CD4-positive, alpha-beta T cell treated with Interleukin-17A for 1 hour (primary cell): ENCODE measurements at regions not wholly inside any gene's neighbourhood (a gene's known extent, or its start where the extent isn't known, plus 50 kb on each side); places are given as distances from the start of the nearest gene placed in this dataset.
A peak's percentile ranks its signal among the peaks of the same experiment; 100 is the strongest.

Experiments used
- DNase-seq: peaks from one replicate; pipeline ENCODE4 v3.0.0-alpha.2; 2020

DNA sequence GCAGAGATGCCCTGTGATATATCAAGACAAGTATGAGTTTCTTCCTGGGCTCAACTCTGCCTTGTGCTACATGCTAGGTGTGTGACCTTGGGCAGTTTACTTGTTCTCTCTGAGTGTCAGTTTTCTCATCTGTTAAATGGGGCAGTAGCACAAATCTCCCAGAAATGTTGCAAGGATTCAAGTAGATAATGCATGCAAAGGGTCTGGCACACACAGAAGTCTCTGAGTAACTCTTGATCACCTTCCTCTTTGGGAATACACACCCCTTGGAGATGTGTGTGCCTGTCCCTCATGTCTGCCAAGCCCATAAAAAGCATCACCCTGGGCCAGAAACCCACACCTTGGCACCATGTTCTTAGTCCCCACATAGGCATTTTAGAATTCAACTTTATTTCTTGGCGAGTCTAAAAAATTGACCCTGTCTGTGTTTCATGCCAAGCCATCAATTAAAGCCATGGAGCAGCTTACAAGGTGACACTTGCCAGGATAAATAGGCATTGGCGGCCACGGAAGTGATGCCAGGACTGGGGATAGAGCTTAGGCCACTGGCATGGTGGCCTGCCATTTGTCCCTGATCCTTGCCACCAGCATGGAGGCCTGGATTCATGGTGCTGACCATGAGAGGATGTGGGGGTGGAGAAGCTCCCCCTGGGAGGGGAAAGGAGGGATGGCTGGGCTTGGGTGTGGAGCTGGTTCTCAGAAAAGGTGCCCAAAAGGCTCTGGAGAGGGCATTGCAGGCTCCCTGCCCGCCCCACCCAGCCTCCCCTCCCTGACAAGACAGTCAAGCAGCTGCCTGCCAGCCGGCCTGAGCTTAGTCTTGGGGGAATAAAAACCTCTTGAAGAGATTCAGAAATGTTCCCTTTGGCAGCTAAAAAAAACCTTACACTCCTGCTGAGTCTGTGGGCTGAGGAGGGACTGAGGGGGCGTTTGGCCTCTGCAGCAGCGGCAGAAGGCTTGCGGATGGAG is 118.0 kb upstream of the IPO9 start:
- no peak for DNase-seq

DNA sequence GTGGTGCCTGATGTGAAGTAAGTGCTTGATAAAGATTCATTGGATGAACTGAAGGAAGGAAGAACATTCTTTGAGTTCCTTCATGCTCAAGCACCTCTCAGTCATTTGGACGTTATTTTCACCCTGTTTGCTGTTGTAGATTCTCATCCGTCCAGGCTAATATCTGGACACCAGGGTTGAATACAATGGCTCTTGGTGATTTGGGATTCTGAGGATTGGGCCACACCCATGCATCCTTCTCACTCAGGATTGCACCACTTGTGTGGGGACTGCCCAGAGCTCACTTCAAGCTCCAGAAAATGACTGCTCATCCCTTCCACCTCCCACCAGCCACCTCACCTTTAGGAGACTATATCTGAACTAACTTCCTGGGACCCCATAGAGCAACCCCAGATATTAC is 117.1 kb upstream of the IPO9 start:
- DNase-seq, result no peak

DNA sequence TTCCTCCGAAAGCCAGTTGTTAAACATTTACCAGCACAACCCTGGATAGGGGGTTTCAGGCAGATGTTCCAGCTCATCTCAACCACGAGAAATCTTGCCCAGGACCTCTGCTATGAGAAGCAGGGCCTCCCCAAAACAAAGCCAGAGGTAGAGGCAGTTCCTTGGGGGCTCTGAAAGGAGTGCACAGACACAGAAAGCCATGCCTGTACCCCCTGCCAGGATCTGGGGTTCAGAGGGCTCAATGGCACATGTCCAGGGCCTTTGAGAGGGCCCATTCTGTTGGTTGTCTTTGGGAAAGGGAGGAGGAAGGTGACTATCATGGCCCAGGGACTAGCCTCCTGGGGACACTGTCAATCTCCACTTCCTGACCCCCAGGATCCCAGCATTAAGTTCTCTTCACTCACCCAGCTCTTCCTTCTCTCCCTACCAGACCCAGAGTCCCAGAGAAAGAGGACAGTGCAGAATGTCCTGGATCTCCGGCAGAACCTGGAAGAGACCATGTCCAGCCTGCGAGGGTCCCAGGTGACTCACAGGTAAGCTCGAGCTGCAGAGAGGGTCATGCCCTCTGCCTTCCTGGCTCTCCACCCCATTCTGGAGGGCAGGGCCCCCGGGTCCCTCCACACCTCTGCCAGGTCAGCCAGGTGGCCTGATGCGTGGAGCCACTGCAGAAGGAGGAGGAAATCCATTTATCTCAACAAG is 116.4 kb upstream of the IPO9 start:
- no peak for DNase-seq

DNA sequence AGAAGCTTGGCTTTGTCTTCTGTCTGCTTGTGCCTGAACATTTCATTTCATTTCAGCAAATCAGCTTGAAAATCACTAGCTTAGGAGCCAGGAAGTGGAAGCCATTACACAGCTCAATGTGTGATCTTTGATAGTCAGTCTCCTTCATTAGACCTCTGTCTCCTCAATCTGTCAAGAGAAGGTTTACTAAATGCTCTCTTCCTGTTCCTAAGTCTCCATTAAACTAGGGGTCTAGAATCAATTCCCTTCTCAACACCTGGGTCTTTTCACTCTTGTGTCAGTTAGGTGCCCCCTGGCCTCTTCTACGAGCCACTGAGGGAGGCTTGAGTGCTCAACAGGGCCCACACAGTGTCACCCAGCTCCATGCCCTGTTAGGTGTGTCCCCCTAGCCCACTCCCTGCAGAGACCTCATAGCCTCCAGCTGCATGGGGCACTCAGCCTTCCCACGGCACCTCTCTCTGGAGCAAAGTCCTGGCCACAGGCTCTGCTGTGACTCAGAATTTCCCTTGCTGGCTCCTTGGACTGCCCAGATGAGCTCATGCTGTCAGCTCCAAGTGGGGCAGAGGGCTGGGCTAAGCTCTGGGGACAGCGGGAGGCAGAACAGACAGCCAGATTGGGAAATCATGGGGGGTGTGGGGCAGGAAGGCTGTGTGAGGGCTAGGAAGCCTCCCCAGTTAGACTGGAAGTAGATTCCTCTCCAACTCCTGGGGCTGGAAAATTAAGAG is 115.7 kb upstream of the IPO9 start:
- no peak for DNase-seq

DNA sequence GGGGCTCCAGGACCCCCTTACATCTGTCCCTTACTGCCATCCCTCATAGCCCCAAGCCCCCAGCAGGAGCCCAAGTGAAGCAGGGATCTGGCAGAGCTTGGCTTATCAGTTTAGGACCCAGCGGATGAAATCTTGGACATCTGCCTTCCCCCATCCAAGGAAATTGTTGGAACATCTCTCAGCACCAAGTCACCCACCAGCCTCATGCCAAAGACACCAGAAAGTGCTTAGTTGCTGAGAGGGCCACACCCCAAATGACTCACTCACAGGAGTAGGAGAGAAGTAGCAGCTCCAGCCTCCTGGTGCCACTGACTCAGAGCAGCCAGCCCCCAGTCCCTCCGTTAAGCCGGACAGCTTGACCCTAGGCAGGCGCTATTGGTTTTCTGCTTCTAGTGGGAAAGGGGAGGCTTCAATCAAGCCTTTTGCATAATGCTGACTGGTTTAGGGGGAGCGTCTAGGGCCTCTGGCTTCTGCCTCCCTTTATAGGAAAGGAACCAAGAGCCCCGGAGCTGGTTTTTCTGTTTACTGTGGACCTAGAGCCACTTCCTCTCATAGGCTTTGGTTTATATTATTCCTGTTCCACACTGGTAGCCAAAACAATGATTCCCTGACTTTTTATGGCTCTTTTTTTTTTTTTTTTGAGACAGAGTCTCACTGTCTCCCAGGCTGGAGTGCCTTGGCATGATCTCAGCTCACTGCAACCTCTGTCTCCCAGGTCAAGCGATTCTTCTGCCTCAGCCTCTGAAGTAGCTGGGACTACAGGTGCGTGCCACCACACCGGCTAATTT is 114.2 kb upstream of the IPO9 start:
- peak; percentile 28 for DNase-seq

DNA sequence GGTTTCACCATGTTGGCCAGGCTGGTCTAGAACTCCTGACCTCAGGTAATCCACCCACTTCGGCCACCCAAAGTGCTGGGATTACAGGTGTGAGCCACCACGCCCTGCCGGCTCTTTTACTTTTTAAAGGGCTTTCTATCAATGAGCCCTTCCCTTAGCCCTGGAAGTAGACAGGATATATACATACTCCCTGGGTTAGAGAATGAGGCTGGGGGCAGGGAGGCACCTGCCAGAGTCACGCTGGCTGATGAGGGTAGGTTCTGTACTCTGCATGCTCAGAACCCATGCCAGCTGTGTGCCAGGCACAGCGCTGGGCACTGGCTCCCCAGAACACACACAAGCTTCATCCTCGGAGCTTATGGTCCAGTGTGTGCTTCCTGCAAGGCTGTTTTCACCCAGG is 113.6 kb upstream of the IPO9 start:
- DNase-seq, result no peak

DNA sequence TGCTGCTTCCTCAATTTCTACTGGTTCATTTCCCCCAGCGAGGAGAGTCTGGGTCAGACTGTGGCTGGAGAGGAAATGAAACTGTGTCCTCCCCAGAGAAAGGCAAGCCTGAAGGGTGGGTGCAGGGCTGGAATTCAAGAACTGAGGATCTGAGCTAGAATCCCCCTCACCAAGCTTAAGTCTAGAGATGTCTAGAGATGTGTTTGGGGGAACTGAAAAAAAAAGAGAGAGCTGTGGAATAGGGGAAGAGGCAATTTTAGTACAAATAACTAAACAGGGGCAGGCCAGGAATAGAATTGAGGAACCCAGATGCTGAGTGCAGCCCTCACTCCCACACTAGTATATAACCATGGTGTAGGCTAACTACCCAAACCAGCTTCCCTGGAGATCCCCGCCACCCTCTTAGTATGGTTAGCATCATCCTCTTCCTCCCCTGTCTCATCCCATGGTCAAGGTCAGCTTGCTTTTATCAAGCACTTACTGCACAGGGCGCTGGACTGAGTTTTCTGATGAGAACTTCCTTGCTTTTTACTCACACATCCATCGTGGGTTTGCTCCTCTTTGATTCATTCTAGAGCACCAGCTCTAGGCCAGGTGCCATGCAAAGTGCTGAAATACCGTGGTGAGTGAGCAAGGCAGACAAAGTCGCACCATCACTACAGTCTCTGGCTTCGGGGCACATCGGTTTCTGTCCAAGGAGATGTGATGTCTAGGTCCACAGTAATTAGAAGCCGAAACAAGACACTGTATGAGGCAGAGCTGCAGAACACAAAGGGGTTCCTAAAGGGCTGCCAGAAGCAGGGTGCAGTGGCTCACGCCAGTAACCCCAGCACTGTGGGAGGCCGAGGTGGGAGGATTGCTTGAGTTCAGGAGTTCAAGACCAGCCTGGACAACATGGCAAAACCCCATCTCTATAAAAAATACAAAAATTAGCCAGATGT is 112.9 kb upstream of the IPO9 start:
- DNase-seq, result peak; percentile 37

DNA sequence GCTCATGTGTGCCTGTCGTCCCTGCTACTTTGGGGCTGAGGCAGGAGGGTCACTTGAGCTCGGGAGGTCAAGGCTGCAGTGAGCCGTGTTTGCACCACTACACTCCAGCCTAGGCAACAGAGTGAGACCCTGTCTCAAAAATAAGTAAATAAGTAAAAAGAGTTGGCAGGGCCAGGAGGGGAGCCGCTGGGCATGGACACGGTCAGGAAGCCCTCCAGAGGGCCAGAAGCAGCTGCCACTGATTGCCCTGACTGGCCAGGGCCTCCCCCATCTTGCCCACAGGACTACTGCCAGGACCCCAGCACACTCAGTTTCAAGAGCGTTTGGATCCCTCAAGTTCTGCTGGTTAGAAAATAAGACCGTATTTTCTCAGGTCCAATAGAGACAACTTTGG is 112.2 kb upstream of the IPO9 start:
- no peak for DNase-seq

DNA sequence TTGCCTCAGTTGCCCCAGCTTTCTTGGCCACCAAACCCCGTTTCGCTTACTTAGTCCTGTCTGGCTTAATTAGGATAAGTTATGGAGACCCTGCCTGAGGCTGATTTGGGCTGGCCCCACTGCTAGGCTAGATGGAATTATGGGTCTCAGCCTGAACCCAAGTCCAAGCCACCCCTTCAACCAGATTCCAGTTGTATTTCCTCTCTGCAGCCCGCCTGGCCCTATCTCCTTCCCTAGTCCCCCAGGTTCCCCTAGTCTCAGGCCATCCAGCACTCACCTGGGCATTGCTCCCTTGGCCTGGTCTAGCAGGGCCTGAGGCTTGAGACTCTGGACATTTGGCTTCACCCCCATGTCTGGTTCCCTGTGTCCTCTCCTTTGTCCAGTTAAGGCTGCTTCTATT is 111.7 kb upstream of the IPO9 start:
- DNase-seq, result no peak

DNA sequence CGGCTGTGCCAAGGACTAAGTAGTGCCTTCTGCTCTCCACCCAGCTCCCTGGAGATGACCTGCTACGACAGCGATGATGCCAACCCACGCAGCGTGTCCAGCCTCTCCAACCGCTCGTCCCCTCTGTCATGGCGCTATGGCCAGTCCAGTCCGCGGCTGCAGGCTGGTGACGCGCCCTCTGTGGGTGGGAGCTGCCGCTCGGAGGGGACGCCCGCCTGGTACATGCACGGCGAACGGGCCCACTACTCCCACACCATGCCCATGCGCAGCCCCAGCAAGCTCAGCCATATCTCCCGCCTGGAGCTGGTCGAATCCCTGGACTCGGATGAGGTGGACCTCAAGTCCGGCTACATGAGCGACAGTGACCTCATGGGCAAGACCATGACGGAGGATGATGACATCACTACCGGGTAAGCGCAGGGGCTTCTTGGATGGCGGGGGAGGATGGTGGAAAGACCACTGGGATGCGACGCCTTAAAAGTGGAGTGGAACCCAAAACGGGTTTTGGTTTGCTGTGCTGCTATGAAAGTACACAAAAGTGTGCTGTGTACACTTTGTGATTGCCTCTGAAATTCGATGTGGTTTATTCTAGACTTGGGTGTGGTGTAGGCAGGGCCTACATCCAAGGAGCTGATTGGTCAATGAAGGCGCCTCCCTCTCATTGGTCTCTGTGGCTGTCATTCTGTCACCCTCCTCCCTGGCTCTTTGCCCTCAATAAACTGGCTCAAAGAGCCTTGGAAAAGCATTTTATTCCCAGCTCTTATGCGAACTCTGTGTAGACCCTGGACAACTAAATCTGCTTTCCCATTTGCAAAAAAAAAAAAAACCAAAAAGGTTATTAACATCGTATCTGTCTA is 110.4 kb upstream of the IPO9 start:
- DNase-seq, result no peak

DNA sequence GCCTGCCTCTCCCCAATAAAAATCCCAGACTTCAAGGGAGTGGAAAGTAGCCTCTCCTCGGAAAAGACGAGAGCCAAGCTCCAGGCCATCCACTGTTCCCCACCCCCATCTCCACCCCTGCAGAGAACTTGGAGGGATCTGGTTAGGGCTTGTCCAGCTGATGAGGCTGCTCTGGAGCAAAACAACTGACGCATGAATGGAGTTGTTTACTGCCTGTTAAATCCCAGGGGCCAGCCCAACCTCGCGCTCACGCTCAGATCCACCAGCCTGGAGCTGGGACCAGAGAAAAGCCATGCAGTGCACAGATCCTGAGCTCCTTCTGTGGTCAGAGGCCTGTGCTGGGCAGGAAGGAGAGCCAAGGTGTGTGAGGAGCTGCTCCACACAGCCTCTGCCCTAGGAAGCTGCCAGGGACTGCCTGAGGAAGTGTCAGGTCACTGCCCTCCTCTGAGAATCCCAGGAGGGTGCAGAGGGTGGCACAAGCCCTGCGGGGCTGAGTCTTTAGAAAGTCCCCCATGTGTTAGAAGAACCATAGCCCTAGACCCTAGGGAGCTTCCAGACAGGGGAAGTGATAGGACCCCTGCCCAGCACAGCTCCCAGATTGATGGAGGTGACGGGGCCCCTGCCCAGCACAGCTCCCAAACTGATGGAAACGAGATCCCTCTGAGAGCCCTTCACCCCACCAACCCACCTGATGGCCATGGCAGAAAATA is 109.0 kb upstream of the IPO9 start:
- DNase-seq, result no peak

DNA sequence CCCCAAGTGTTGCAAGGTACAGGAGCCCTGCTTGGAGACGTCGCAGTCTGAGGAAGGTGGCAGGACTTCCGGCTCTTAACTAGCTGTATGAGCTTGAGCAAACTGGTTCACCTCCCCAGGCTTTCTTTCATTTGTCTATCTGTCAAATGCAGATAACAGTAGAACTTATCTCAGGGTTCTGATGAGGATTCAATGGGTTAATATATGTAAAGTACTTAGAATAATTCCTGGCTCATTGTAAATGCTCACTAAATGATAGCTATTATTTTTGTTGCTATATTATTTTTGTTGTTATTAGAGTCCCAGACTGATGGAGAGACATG is 108.5 kb upstream of the IPO9 start:
- DNase-seq, result no peak

DNA sequence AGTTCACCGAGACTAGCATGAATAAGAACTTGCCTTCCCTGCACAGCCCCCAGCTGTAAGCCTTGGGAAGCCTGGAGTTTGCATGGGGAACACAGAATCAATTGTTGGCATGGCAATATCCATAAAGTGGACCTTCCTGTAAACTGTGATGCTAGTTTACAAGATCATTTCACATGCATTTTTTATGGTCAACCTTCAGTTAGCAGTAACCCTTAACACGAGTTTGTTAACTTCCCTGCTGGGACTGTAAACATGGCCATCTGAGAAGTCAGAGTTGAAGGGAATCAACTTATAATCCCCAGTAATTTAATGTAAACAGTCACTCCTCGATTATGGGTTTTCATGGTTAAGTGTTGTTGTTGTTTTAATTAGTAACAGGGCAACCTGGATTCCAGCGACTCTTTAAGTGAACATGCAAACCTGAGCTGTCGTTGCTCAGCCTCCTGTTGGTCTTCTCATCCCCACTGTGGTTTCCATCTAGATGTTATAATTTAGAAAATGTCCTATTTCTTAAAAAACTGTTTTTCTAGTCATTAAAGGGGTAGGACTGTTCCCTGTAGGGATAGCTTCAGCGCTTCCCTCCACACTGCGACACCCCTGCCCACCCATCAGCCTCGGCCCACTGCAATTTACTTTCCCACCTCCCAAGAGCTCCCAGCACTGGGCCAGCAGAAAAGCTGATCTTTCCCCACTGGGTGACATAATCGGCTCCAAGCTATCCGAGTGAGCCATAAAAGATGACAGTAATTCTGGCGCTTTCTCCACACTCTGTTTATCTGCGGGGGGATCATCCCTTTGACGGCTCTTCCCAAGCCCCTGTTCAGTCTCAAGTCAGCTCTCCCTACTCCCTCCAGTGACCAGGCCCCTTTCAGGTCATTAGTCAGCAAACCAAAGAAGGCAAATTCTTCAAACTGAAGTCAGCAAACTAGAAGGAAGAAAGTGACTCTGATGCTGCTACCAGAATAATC is 107.6 kb upstream of the IPO9 start:
- DNase-seq, result no peak

DNA sequence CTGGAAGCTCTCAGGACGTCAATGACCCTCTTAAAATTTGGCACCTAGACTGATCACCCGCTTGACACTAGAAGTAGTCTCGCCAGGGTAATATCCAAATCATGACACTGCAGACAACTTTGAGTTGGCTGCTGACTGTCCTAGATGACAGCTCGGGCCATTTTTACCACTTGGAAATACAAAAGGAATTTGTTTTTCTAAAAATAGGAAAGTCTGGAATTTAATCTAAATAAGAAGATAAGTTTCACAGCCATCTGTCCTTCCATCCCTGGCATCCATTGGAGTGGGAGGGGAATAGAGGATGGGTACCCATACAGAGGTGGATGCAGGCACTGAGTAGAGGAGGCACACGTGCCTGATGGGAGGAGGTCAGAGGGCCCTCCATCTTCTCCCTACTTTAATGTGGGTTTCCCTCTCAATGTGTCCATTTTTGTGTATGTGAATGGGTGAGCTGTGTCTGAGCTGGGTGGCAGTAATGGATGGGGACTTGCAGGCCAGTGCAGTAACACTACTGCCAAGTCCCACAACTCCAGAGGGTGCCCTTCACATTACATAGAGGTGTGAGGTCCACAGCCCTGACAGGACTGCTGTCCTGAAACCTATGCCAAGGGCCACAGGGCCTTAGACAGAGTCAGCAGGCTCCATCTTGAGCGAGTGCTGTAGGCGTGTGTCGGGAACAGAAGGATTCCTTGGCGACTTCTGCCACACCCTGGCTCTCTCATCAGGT is 104.8 kb upstream of the IPO9 start:
- DNase-seq, result no peak

DNA sequence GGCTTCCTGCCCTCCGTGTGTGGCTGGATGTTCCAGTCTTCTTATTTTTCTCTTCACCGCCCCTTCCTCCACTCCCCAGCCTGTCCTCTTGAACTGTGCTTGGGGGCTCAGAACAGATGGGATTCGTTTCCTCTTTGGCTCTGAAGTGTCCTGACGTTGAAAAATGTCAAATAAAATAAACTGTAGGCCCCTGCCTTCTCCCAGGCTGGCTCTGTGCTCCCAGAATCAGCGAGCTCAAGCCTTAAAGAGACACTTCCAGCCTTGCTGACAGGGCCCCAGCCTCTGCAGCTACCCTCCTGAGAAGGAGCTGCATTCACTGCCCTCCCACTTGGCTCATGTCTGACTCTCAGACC is 104.2 kb upstream of the IPO9 start:
- DNase-seq, result no peak

DNA sequence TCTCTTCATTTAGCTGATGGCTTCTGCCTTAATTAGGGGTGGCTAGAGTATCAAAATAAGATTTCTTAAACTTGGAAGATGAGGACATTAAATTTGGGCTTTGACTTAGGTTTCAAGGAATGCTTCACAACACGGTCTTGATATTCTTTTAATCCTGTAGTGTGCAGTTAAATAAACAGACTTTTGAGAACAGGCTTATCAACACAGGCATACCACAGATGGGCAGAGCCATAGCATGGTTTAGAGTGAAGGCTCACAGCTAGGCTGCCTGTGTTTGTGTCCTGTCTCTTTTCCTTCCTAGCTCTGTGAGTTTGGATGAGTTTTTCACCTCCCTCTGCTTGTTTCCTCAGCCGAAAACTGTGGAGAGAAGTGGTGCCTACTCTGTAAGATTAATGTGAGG is 102.3 kb upstream of the IPO9 start:
- no peak for DNase-seq

DNA sequence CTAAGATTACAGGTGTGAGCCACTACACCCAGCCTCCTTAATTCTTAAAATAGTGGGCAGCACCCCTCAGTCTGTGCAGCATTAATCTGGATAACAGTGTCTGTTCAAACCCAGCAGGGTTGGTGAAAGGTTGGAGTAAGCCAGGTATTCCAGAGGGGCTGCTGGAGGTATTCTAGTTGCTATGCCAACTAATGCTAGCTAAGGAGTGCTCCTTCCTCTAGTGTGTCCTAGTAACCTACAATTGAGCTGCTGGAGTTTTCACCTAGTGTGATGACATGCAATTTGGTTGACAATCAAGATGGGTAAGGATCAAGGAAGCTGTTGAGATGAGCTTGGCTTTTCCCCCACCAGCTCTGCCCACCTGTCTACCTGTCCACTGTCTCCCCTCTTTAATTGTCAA is 100.2 kb upstream of the IPO9 start:
- no peak for DNase-seq

DNA sequence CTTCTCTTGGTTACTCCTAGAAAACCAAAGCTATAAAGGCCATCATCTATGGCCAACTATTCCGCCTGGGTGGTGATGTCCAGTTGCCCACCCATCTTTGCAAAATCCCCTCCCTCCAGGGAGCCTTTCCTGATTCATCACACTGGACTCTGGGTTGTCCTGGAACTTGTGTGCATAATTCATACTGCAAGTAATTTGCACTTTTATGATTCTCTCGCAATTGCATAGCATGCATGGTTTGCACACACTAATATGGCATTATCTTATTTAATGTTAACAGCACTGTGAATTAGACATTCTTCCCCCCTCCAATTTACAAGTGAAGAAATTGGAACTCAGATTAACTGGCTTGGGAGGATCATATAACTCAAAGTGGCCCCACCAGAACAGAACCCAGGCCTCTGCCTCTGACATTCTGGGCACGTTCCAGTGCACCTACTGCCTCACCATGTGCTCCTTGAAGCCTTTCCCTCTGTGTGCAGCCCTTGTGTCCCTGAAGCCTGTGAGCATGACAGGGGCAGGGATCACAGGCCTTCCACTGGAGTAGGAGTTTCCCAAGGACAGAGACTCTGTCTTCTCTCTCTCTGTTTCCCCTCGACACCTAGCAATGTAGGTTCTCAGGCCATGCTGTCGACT is 98.9 kb upstream of the IPO9 start:
- no peak for DNase-seq
